ENCODE measurements at regions not wholly inside any gene's neighbourhood (a gene's known extent, or its start where the extent isn't known, plus 50 kb on each side); places are given as distances from the start of the nearest gene placed in this dataset.

GRCh38 chr11:110909336-110909735 is 197.1 kb upstream of the ARHGAP20 start:
- no peak for ATAC-seq
- no peaks in the 10 kb centered on the region for H3K27me3 Mint-ChIP-seq (ENCODE audit: low read depth)
- no peak overlapping the region for H3K4me3 Mint-ChIP-seq
- TF ChIP-seq ATF3 (CRISPR knock-in tag; conservative IDR thresholded peaks at IDR 0.05) (no peak), ZMAT4 (CRISPR knock-in tag; IDR thresholded peaks at IDR 0.05) (no peak), ZNF263 (CRISPR knock-in tag; IDR thresholded peaks at IDR 0.05; ENCODE audit: low read depth) (no peak), RELA (CRISPR knock-in tag; IDR thresholded peaks at IDR 0.05; ENCODE audit: borderline replicate concordance) (no peak), SP1 (CRISPR knock-in tag; conservative IDR thresholded peaks at IDR 0.05) (no peak), ZNF671 (CRISPR knock-in tag; IDR thresholded peaks at IDR 0.05) (no peak), MXD4 (CRISPR knock-in tag; IDR thresholded peaks at IDR 0.05; ENCODE audit: borderline replicate concordance) (no peak), ELF4 (CRISPR knock-in tag; IDR thresholded peaks at IDR 0.05; ENCODE audit: low read depth) (no peak), MAX (CRISPR knock-in tag; IDR thresholded peaks at IDR 0.05) (no peak), USF1 (CRISPR knock-in tag; IDR thresholded peaks at IDR 0.05) (no peak), HMGXB4 (CRISPR knock-in tag; IDR thresholded peaks at IDR 0.05) (no peak), TP53 (CRISPR knock-in tag; IDR thresholded peaks at IDR 0.05) (no peak), GRHL2 (CRISPR knock-in tag; IDR thresholded peaks at IDR 0.05; ENCODE audit: insufficient replicate concordance, severe bottlenecking) (no peak), FOXP4 (CRISPR knock-in tag; IDR thresholded peaks at IDR 0.05) (no peak)
- no peaks in the 10 kb centered on the region for H3K4me1 Mint-ChIP-seq
- no peaks in the 10 kb centered on the region for H3K9me3 Mint-ChIP-seq
- ChIA-PET CTCF (no interaction called here), POLR2A (no interaction called here)
- no peak for DNase-seq (ENCODE audit: low spot score)
- H3K27ac Mint-ChIP-seq = no peak overlapping the region
- H3K36me3 Mint-ChIP-seq = no peaks in the 10 kb centered on the region

- DNase-seq (ENCODE audit: low spot score) (no peak), ATAC-seq (no peak)
- CTCF ChIA-PET = no interaction called here
- POLR2A ChIA-PET = no interaction called here
- Mint-ChIP-seq H3K9me3 (no peaks in the 10 kb centered on the region), H3K4me1 (peaks cover 3% of the 10 kb centered on the region; the same call in 1 of the 2 replicates), H3K27me3 (ENCODE audit: low read depth) (no peaks in the 10 kb centered on the region), H3K4me3 (no peak overlapping the region), H3K27ac (no peak overlapping the region), H3K36me3 (no peaks in the 10 kb centered on the region)
- no peak for TF ChIP-seq MLX (CRISPR knock-in tag; IDR thresholded peaks at IDR 0.05)
- no peak for TF ChIP-seq ATF3 (CRISPR knock-in tag; conservative IDR thresholded peaks at IDR 0.05)
- no peak for TF ChIP-seq TEAD4 (CRISPR knock-in tag; IDR thresholded peaks at IDR 0.05)
- TF ChIP-seq AFF4 (CRISPR knock-in tag; IDR thresholded peaks at IDR 0.05; ENCODE audit: borderline replicate concordance) = no peak
- TF ChIP-seq ZNF425 (CRISPR knock-in tag; conservative IDR thresholded peaks at IDR 0.05) = no peak
- no peak for TF ChIP-seq FOXP4 (CRISPR knock-in tag; IDR thresholded peaks at IDR 0.05)
- no peak for TF ChIP-seq ETV6 (CRISPR knock-in tag; IDR thresholded peaks at IDR 0.05)
Observed at GRCh38 chr11:110908401-110909105, 196.3 kb upstream of the ARHGAP20 start.
